IMR-90 (cell line): ENCODE measurements at regions not wholly inside any gene's neighbourhood (a gene's known extent, or its start where the extent isn't known, plus 50 kb on each side); places are given as distances from the start of the nearest gene placed in this dataset.

Source experiments
- ATAC-seq: fragments of 200-7000 bp; cut with Tn5 transposase; 2 replicates; pipeline ENCODE4 v1.9.1; 2020; ENCODE audit warnings: low read depth, mild to moderate bottlenecking, moderate library complexity
- BruUV-seq: library from RNA; stranded (reverse); fragments of 400-500 nt; replicated peaks from 2 replicates; lab custom pipeline; 2021; lab: Mats Ljungman, UMichigan
- CTCF ChIA-PET: fragments of 300-600 bp; formaldehyde crosslinking; extraction: SDS; loops from one replicate; lab custom pipeline; 2021; ENCODE audit warnings: antibody characterized with exemption; lab: Yijun Ruan, JAX
- POLR2A ChIA-PET: fragments of 300-600 bp; sonication (Branson Sonifier 250); formaldehyde crosslinking; loops from one replicate; lab custom pipeline; 2022; ENCODE audit warnings: antibody characterized with exemption; ENCODE audit not compliant: unreplicated experiment; lab: Charles Lee
- DNase-seq: peaks from one replicate; pipeline ENCODE4 v3.0.0; 2013
- H2AFZ ChIP-seq: replicated peaks from 2 replicates; pipeline ENCODE3; 2013; ENCODE audit warnings: low read length, mild to moderate bottlenecking; ENCODE audit not compliant: poor library complexity
- H2AK5ac ChIP-seq: 2 replicates; pipeline ENCODE4 v1.6.1; 2013; ENCODE audit warnings: low read depth, low read length, inconsistent platforms
- H2AK9ac ChIP-seq: replicated peaks from 2 replicates; pipeline ENCODE3; 2013; ENCODE audit warnings: mild to moderate bottlenecking, low read depth, low read length, moderate library complexity; ENCODE audit not compliant: poor library complexity
- H2BK120ac ChIP-seq: 2 replicates; pipeline ENCODE4 v1.6.1; 2013; ENCODE audit warnings: low read depth, low read length, inconsistent platforms
- H2BK15ac ChIP-seq: 3 replicates; pipeline ENCODE4 v1.6.1; 2013; ENCODE audit warnings: low read depth, low read length, inconsistent platforms
- H2BK20ac ChIP-seq: 2 replicates; pipeline ENCODE4 v1.6.1; 2013; ENCODE audit warnings: low read depth, mild to moderate bottlenecking, inconsistent platforms, low read length, moderate library complexity
- H2BK5ac ChIP-seq: 2 replicates; pipeline ENCODE4 v1.6.1; 2013; ENCODE audit warnings: mild to moderate bottlenecking, low read depth, low read length, inconsistent platforms; ENCODE audit not compliant: poor library complexity, severe bottlenecking
- H3K14ac ChIP-seq: replicated peaks from 2 replicates; pipeline ENCODE4 v1.6.1; 2013; ENCODE audit warnings: low read depth, low read length, inconsistent platforms
- H3K18ac ChIP-seq: 2 replicates; pipeline ENCODE4 v1.6.1; 2013; ENCODE audit warnings: low read depth, low read length, control low read depth
- H3K23ac ChIP-seq: 2 replicates; pipeline ENCODE4 v1.6.1; 2013; ENCODE audit warnings: low read depth, low read length, inconsistent platforms
- H3K27ac ChIP-seq: 2 replicates; pipeline ENCODE4 v1.5.1; 2013; ENCODE audit warnings: mild to moderate bottlenecking, control low read depth, low read length; ENCODE audit not compliant: insufficient read depth
- H3K27me3 ChIP-seq: 2 replicates; pipeline ENCODE4 v1.6.1; 2013; ENCODE audit warnings: low read length; ENCODE audit not compliant: control insufficient read depth, insufficient read depth
- H3K36me3 ChIP-seq: 2 replicates; pipeline ENCODE4 v1.6.1; 2013; ENCODE audit warnings: low read length, mixed read lengths; ENCODE audit not compliant: control insufficient read depth, insufficient read depth
- H3K4ac ChIP-seq: 2 replicates; pipeline ENCODE4 v1.6.1; 2013; ENCODE audit warnings: low read depth, low read length, inconsistent platforms
- H3K4me1 ChIP-seq: 2 replicates; pipeline ENCODE4 v1.6.1; 2013; ENCODE audit warnings: low read length, mixed read lengths; ENCODE audit not compliant: control insufficient read depth, insufficient read depth
- H3K4me2 ChIP-seq: 2 replicates; pipeline ENCODE4 v1.6.1; 2013; ENCODE audit warnings: low read depth, mild to moderate bottlenecking, control low read depth, low read length, moderate library complexity
- H3K4me3 ChIP-seq: 2 replicates; pipeline ENCODE4 v1.5.1; 2013; ENCODE audit warnings: low read depth, mild to moderate bottlenecking, control low read depth, low read length, moderate library complexity; ENCODE audit not compliant: insufficient read depth
- H3K56ac ChIP-seq: 2 replicates; pipeline ENCODE4 v1.6.1; 2013; ENCODE audit warnings: low read length, inconsistent platforms; ENCODE audit not compliant: insufficient read depth; ENCODE audit errors: extremely low read depth
- H3K79me1 ChIP-seq, 2 experiments: 2 replicates each; pipeline ENCODE4 v1.6.1; 2013; ENCODE audit warnings: low read length in 2 of 2, inconsistent platforms in 1 of 2, low read depth in 1 of 2
- H3K9ac ChIP-seq: 2 replicates; pipeline ENCODE4 v1.6.1; 2013; ENCODE audit warnings: low read depth, low read length, control low read depth
- H3K9me1 ChIP-seq: 2 replicates; pipeline ENCODE4 v1.6.1; 2013; ENCODE audit warnings: low read length, inconsistent platforms; ENCODE audit not compliant: insufficient read depth
- H3K9me3 ChIP-seq: 2 replicates; pipeline ENCODE4 v1.6.1; 2013; ENCODE audit warnings: low read length; ENCODE audit not compliant: control insufficient read depth, insufficient read depth
- H4K20me1 ChIP-seq: 2 replicates; pipeline ENCODE4 v1.6.1; 2013; ENCODE audit warnings: low read length, inconsistent platforms; ENCODE audit not compliant: insufficient read depth
- H4K5ac ChIP-seq: 2 replicates; pipeline ENCODE4 v1.6.1; 2013; ENCODE audit warnings: mild to moderate bottlenecking, low read depth, low read length, control low read depth
- H4K8ac ChIP-seq, 2 experiments: 2 replicates each; pipeline ENCODE4 v1.6.1; 2013; ENCODE audit warnings: low read depth in 2 of 2, low read length in 2 of 2, control low read depth in 1 of 2, inconsistent platforms in 1 of 2
- H4K91ac ChIP-seq: 2 replicates; pipeline ENCODE4 v1.6.1; 2013; ENCODE audit warnings: low read depth, low read length, inconsistent platforms; ENCODE audit not compliant: insufficient read depth
- CHD1 ChIP-seq: IDR thresholded peaks from 2 replicates; pipeline ENCODE4 v1.6.1; 2012; ENCODE audit warnings: low read depth, low read length, improper control_type of control experiment
- CTCF ChIP-seq: conservative IDR thresholded peaks from 2 replicates; pipeline ENCODE4 v1.5.1; 2012; ENCODE audit warnings: mild to moderate bottlenecking, low read depth, low read length, improper control_type of control experiment
- POLR2A ChIP-seq: IDR thresholded peaks from 2 replicates; pipeline ENCODE4 v1.6.1; 2012; ENCODE audit warnings: mild to moderate bottlenecking, low read depth, low read length
- SMC3 ChIP-seq: fragments of 150-350 bp; IDR thresholded peaks from 2 replicates; pipeline ENCODE4 v1.6.1; 2016; ENCODE audit warnings: low read depth, mild to moderate bottlenecking, antibody characterized with exemption, low read length, moderate library complexity
- WGBS, 2 experiments: methylation state at CpG; one replicate each; pipeline versions ENCODE4 v1.1.5 to v1.1.7; 2013; ENCODE audit warnings: missing lambda C conversion rate in 2 of 2; ENCODE audit not compliant: insufficient read length in 1 of 2; ENCODE audit errors: extremely low coverage in 2 of 2; 5-methylcytosine and 5-hydroxymethylcytosine counted together
- dilution Hi-C: fragments of 300-500 bp; cut with HindIII; formaldehyde crosslinking; loops from one replicate; pipeline ENCODE4 v1.14.3; 2018; ENCODE audit warnings: low sequenced_read_pairs; ENCODE audit not compliant: unreplicated experiment
- in situ Hi-C: fragments of 300-500 bp; cut with MboI; formaldehyde crosslinking; loops from 3 replicates; pipeline ENCODE4 v1.14.3; 2019; ENCODE audit warnings: low sequenced_read_pairs, inconsistent platforms, mixed read lengths
- intact Hi-C: fragments of 100-400 bp; cut with micrococcal nuclease; formaldehyde crosslinking; loops from 2 replicates; pipeline ENCODE4 v1.10.0; 2022

- no peak overlapping the region for H2AFZ ChIP-seq
- no peaks in the 10 kb centered on the region for H3K36me3 ChIP-seq
- TF ChIP-seq CTCF (peak; percentile 25; the same call in 1 of the 2 replicates), CHD1 (no peak), POLR2A (no peak), SMC3 (peak; percentile 12; the same call in 1 of the 2 replicates)
- H3K23ac ChIP-seq: no peak overlapping the region
- POLR2A ChIA-PET: no interaction called here
- intact Hi-C loops (no loop called here), dilution Hi-C loops (no loop called here), in situ Hi-C loops (no loop called here)
- H2BK5ac ChIP-seq: no peak overlapping the region
- no peak overlapping the region for H2BK15ac ChIP-seq
- no peaks in the 10 kb centered on the region for H3K79me1 ChIP-seq
- no peak overlapping the region for H3K4me3 ChIP-seq
- no peaks in the 10 kb centered on the region for H4K20me1 ChIP-seq
- H3K27ac ChIP-seq: no peak overlapping the region
- H4K91ac ChIP-seq: no peak overlapping the region
- H2AK9ac ChIP-seq: no peak overlapping the region
- H3K27me3 ChIP-seq: no peaks in the 10 kb centered on the region; the same call in 1 of the 2 replicates
- no peak overlapping the region for H3K14ac ChIP-seq
- no peak overlapping the region for H2BK120ac ChIP-seq
- H3K4ac ChIP-seq: no peak overlapping the region
- no peak overlapping the region for H3K56ac ChIP-seq
- no peaks in the 10 kb centered on the region for H3K4me1 ChIP-seq
- no peaks in the 10 kb centered on the region for H3K9me3 ChIP-seq
- CTCF ChIA-PET: interaction anchor here (0.6 to 1.3 kb wide), 2 partner anchors 8 to 172 kb away, joined by 4 to 8 read pairs; no protein-coding TSS in a partner anchor
- no peak overlapping the region for H4K5ac ChIP-seq
- no peak overlapping the region for H3K4me2 ChIP-seq
- H3K9me1 ChIP-seq: no peaks in the 10 kb centered on the region
- DNase-seq: peak; percentile 44
- H3K9ac ChIP-seq: no peak overlapping the region
- no peak overlapping the region for H2BK20ac ChIP-seq
- ATAC-seq: no peak
- H4K8ac ChIP-seq: no peak overlapping the region
- 95% methylated on average over 3 of the region's 3 CpGs; no CpG with 5 or more reads in 1 of the 2 experiments for WGBS, 2 experiments
- H3K18ac ChIP-seq: no peak overlapping the region
- no TSS peak for BruUV-seq
- H2AK5ac ChIP-seq: no peak overlapping the region
Measured at GRCh38 chr5:124410539-124411488, 335.6 kb downstream of the ZNF608 start.
